ENCODE measurements at regions not wholly inside any gene's neighbourhood (a gene's known extent, or its start where the extent isn't known, plus 50 kb on each side); places are given as distances from the start of the nearest gene placed in this dataset.

DNA sequence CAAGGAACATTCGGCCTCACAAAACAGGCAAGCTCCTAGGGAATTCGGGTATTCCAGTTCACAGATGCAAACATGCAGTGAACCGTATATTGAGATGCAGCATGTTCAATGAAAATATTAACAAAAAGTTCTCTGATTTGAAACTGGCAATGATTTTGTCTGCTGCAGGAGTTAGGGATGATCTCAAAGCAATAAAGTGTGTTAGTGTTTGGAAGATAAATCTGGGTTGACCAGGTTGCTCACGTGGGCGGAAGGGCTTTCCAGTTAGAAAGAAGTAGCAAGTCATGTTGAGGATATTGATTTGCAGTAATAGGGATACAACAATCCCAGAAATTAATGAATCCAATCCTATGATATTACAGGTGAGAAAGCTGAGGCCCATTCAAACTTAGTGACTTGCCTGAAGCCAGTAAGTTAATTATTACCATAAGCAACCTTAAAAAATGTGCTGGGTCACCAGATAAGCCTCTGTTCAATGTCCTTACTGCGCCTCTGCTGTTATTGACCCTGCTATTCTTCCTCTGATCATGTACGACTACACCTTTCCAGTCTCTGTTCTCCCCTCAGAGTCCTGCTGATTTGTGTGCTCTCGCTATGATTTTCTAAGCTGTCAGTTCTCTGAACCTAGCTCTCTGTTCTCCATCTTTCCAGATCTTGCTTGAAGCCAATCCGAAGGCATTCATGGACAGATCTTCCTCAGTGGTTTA is 370.8 kb downstream of the DSEL start:
- TF ChIP-seq, protein P1, sequence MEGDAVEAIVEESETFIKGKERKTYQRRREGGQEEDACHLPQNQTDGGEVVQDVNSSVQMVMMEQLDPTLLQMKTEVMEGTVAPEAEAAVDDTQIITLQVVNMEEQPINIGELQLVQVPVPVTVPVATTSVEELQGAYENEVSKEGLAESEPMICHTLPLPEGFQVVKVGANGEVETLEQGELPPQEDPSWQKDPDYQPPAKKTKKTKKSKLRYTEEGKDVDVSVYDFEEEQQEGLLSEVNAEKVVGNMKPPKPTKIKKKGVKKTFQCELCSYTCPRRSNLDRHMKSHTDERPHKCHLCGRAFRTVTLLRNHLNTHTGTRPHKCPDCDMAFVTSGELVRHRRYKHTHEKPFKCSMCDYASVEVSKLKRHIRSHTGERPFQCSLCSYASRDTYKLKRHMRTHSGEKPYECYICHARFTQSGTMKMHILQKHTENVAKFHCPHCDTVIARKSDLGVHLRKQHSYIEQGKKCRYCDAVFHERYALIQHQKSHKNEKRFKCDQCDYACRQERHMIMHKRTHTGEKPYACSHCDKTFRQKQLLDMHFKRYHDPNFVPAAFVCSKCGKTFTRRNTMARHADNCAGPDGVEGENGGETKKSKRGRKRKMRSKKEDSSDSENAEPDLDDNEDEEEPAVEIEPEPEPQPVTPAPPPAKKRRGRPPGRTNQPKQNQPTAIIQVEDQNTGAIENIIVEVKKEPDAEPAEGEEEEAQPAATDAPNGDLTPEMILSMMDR (IDR thresholded peaks at IDR 0.05; ENCODE audit: poor library complexity) = no peak
- TF ChIP-seq EZH2phosphoT487 (IDR thresholded peaks at IDR 0.05; ENCODE audit: low read depth, severe bottlenecking, unreplicated experiment) = no peak
- TF ChIP-seq EZH2 (IDR thresholded peaks at IDR 0.05; ENCODE audit: borderline replicate concordance) = no peak

All from hepatocyte (in vitro differentiated cells).